ENCODE measurements at regions not wholly inside any gene's neighbourhood (a gene's known extent, or its start where the extent isn't known, plus 50 kb on each side); places are given as distances from the start of the nearest gene placed in this dataset.
"Not testable (repeated sequence)": the region's sequence is repeated elsewhere in the genome, so short reads cannot be mapped to it uniquely, and the experiment has no call there.

GRCh38 chr20:6305536-6305935, 182.7 kb upstream of the FERMT1 start:
- FAIRE-seq: no peak
- TF ChIP-seq POU2F2 (IDR thresholded peaks at IDR 0.05; ENCODE audit: low read depth, low read length): no peak
- no peak for TF ChIP-seq SPI1 (IDR thresholded peaks at IDR 0.05; ENCODE audit: low read depth, low read length)
- no peak for TF ChIP-seq TAF1 (IDR thresholded peaks at IDR 0.05; ENCODE audit: low read depth, low read length)
- no peak for TF ChIP-seq POLR2AphosphoS5 (IDR thresholded peaks at IDR 0.05; ENCODE audit: low read depth, low read length)
- no peak for TF ChIP-seq PAX5 (IDR thresholded peaks at IDR 0.05; ENCODE audit: insufficient read depth, low read length, severe bottlenecking)
- no peak for TF ChIP-seq POLR2A (IDR thresholded peaks at IDR 0.05; ENCODE audit: low read depth, low read length)
- DNase-seq (ENCODE audit: insufficient read length, low spot score): no peak

DNA sequence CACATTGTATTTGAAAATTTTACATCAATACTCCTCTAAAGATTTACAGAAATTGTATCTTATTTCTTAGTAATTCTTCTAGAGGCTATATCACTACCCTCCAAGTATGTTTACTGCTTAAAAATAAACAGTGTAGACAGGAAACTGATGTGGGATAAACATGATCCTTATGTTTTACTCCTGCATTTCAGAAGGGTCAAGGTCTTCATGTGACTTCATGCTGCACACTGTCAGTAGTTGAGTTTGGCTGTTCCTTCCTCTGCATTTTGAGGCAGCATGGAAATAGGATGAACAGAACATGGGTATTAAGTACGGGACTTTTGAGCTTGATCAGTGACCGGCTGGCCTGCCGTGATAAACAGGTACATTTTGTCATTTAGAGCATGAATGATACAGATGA, 179.2 kb upstream of the FERMT1 start:
- TF ChIP-seq POLR2A (IDR thresholded peaks at IDR 0.05; ENCODE audit: low read depth, low read length): no peak
- TF ChIP-seq TAF1 (IDR thresholded peaks at IDR 0.05; ENCODE audit: low read depth, low read length): no peak
- TF ChIP-seq POLR2AphosphoS5 (IDR thresholded peaks at IDR 0.05; ENCODE audit: low read depth, low read length): no peak
- TF ChIP-seq SPI1 (IDR thresholded peaks at IDR 0.05; ENCODE audit: low read depth, low read length): no peak
- no peak for TF ChIP-seq PAX5 (IDR thresholded peaks at IDR 0.05; ENCODE audit: insufficient read depth, low read length, severe bottlenecking)
- no peak for TF ChIP-seq POU2F2 (IDR thresholded peaks at IDR 0.05; ENCODE audit: low read depth, low read length)
- FAIRE-seq (no peak), DNase-seq (ENCODE audit: insufficient read length, low spot score) (no peak)

DNA sequence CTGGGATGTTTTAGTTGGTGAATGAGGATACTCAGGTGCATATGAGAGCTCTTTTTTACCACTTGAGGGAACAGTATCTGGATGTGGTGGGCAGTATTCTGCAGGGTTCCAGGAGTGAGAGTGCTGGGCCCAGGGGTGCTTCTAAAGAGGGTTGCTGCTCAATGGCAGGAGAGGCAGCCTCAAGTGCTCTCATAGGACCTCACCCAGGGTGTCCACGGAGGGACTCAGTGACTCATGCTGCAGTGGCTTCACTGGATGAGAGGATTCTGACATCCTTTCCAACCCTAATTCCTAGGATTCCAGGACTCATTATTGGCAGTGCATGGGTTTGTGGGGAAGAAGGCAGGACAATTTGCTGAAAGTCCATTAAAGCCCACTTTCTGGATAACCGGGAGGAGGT, 176.6 kb upstream of the FERMT1 start:
- TF ChIP-seq SPI1 (IDR thresholded peaks at IDR 0.05; ENCODE audit: low read depth, low read length) (no peak), POU2F2 (IDR thresholded peaks at IDR 0.05; ENCODE audit: low read depth, low read length) (no peak), POLR2A (IDR thresholded peaks at IDR 0.05; ENCODE audit: low read depth, low read length) (no peak), POLR2AphosphoS5 (IDR thresholded peaks at IDR 0.05; ENCODE audit: low read depth, low read length) (no peak), PAX5 (IDR thresholded peaks at IDR 0.05; ENCODE audit: insufficient read depth, low read length, severe bottlenecking) (no peak), TAF1 (IDR thresholded peaks at IDR 0.05; ENCODE audit: low read depth, low read length) (no peak)
- no peak for DNase-seq (ENCODE audit: insufficient read length, low spot score)
- FAIRE-seq: no peak

DNA sequence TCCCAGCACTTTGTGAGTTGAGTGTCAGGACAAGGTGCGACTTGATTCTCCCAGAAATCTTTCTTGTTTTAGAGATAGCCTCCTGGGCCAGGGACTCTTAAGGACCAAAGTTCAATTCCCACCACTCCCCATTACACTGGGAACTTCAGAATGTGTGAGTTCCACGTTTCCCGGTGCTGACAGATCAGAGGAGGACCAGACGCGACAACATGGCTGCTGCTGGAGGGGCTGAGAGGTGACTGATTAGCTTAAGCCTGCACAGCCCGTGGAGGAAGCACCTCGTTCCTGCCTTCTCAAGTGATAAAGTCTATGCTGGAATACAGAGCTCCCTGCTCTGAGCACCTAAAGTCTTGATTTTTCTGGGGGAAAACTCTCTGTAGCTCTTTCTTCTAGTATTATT, 175.2 kb upstream of the FERMT1 start:
- DNase-seq (ENCODE audit: insufficient read length, low spot score): no peak
- no peak for FAIRE-seq
- TF ChIP-seq POLR2AphosphoS5 (IDR thresholded peaks at IDR 0.05; ENCODE audit: low read depth, low read length) (no peak), TAF1 (IDR thresholded peaks at IDR 0.05; ENCODE audit: low read depth, low read length) (no peak), PAX5 (IDR thresholded peaks at IDR 0.05; ENCODE audit: insufficient read depth, low read length, severe bottlenecking) (no peak), POU2F2 (IDR thresholded peaks at IDR 0.05; ENCODE audit: low read depth, low read length) (no peak)

DNA sequence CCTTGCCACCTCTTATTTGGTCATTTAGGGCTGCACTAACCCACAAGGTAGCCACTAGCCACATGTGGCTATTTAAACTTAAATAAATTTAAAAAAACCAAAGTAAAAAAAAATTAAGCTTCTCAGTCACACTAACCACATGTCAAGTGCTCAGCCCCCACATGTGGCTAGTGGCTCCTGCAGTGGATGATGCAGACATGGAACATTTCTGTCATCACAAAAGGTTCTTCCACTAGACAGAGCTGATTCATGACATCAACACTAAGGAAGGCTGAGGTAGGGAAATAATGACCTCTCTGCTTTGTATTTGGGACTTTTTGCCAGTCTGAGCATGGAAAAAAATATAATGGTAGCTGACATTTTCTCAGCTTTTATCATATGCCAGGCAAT, 173.0 kb upstream of the FERMT1 start:
- DNase-seq (ENCODE audit: insufficient read length, low spot score) (no peak), FAIRE-seq (no peak)
- TF ChIP-seq POU2F2 (IDR thresholded peaks at IDR 0.05; ENCODE audit: low read depth, low read length) (no peak), PAX5 (IDR thresholded peaks at IDR 0.05; ENCODE audit: insufficient read depth, low read length, severe bottlenecking) (no peak), SPI1 (IDR thresholded peaks at IDR 0.05; ENCODE audit: low read depth, low read length) (no peak)

- FAIRE-seq: no peak
- DNase-seq (ENCODE audit: insufficient read length, low spot score): no peak
- TF ChIP-seq POU2F2 (IDR thresholded peaks at IDR 0.05; ENCODE audit: low read depth, low read length) (no peak), PAX5 (IDR thresholded peaks at IDR 0.05; ENCODE audit: insufficient read depth, low read length, severe bottlenecking) (no peak), SPI1 (IDR thresholded peaks at IDR 0.05; ENCODE audit: low read depth, low read length) (no peak), POLR2A (IDR thresholded peaks at IDR 0.05; ENCODE audit: low read depth, low read length) (no peak), TAF1 (IDR thresholded peaks at IDR 0.05; ENCODE audit: low read depth, low read length) (no peak), POLR2AphosphoS5 (IDR thresholded peaks at IDR 0.05; ENCODE audit: low read depth, low read length) (no peak)
Measured at GRCh38 chr20:6295127-6295866, 172.5 kb upstream of the FERMT1 start.

- FAIRE-seq (no peak), DNase-seq (ENCODE audit: insufficient read length, low spot score) (no peak)
- TF ChIP-seq POLR2A (IDR thresholded peaks at IDR 0.05; ENCODE audit: low read depth, low read length): no peak
- TF ChIP-seq PAX5 (IDR thresholded peaks at IDR 0.05; ENCODE audit: insufficient read depth, low read length, severe bottlenecking): no peak
- TF ChIP-seq SPI1 (IDR thresholded peaks at IDR 0.05; ENCODE audit: low read depth, low read length): no peak
- TF ChIP-seq TAF1 (IDR thresholded peaks at IDR 0.05; ENCODE audit: low read depth, low read length): no peak
- TF ChIP-seq POLR2AphosphoS5 (IDR thresholded peaks at IDR 0.05; ENCODE audit: low read depth, low read length): no peak
- TF ChIP-seq POU2F2 (IDR thresholded peaks at IDR 0.05; ENCODE audit: low read depth, low read length): no peak
Measured at GRCh38 chr20:6287471-6287870, 164.6 kb upstream of the FERMT1 start.

DNA sequence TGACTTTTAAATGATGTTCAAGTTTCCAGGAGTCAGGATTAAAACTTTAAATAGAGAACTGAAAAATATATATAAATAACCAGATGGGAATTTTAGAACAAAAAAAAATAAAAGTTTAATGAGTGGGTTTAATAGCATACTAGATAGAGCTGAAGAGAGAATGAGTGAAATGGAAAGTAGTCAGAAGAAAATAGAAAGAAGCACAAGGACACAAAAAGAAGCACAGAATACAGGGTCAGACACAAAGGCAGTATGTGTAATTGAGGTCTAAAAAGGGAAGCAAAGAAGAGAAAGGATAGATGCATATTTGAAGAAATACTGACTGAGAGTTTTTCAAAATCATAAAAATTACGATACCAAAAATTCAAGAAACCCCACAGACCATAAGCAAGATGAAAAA, 159.8 kb upstream of the FERMT1 start:
- no peak for DNase-seq (ENCODE audit: insufficient read length, low spot score)
- TF ChIP-seq PAX5 (IDR thresholded peaks at IDR 0.05; ENCODE audit: insufficient read depth, low read length, severe bottlenecking): no peak
- no peak for FAIRE-seq

GRCh38 chr20:6277661-6278240, 154.9 kb upstream of the FERMT1 start:
- no peak for DNase-seq (ENCODE audit: insufficient read length, low spot score)
- no peak for TF ChIP-seq POLR2AphosphoS5 (IDR thresholded peaks at IDR 0.05; ENCODE audit: low read depth, low read length)
- no peak for TF ChIP-seq POU2F2 (IDR thresholded peaks at IDR 0.05; ENCODE audit: low read depth, low read length)
- no peak for TF ChIP-seq PAX5 (IDR thresholded peaks at IDR 0.05; ENCODE audit: insufficient read depth, low read length, severe bottlenecking)
- TF ChIP-seq POLR2A (IDR thresholded peaks at IDR 0.05; ENCODE audit: low read depth, low read length): no peak
- TF ChIP-seq TAF1 (IDR thresholded peaks at IDR 0.05; ENCODE audit: low read depth, low read length): no peak
- TF ChIP-seq SPI1 (IDR thresholded peaks at IDR 0.05; ENCODE audit: low read depth, low read length): no peak
- no peak for FAIRE-seq

DNA sequence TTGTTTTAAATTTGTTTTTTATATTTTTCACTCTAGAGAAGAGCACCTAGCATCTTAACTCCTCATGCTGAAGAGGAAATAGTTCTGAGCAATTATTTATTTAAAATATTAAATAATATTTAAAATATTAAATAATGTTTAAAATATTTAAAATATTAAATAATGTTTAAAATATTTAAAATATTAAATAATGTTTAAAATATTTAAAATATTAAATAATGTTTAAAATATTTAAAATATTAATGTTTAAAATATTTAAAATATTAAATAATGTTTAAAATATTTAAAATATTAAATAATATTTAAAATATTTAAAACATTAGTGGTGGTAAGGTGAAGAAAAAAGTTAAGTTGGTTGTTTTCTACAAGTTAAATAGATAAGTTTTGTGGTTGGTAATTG, 147.6 kb upstream of the FERMT1 start:
- not testable (repeated sequence) for FAIRE-seq

More for the DNA sequence above, 147.6 kb upstream of the FERMT1 start:
- DNase-seq (ENCODE audit: insufficient read length, low spot score): not testable (repeated sequence)

All from GM12891 (cell line).